HG02759 (cell line): ENCODE measurements at regions not wholly inside any gene's neighbourhood (a gene's known extent, or its start where the extent isn't known, plus 50 kb on each side); places are given as distances from the start of the nearest gene placed in this dataset.

ENCODE experiments used
- ATAC-seq: cut with Tn5 transposase; IDR thresholded peaks from one replicate; pipeline ENCODE4 v1.9.1; 2021; ENCODE audit warnings: mild to moderate bottlenecking, moderate library complexity; ENCODE audit not compliant: unreplicated experiment

DNA sequence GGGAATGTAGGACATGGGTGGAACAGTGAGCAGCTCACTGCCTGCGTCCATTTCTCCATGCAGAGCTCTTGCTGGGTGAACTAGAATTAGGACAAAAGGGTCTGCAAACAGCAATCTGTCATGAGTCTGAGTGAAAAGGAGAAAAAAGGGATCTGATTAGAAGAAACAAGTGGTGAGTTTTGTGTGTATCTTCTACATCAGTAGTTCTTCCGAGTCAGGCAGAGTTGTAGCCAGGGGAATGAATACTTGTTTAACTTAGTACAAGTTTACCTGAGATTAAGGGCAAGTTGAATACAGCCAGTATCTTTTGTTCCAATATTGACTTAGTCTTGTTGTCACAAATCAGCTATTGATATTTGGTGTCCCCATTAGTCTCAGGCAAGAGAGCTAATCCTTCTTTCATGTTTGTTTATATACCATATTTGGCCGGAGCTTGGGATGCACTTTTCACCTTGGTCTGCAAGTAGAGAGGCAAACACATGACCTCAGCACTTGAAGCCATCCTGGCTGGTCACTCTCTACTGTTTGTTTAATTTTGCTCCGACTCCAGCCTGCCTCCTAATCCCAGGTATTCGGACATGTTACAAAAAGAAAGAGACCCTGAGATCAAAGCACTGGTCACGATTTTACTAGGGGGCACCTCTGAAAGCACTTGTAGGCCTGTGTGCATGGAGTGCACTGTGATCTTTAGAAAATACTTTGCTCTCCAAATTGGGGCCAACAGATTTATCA lies 211.0 kb upstream of the NT5C1B start:
- ATAC-seq, result no peak

DNA sequence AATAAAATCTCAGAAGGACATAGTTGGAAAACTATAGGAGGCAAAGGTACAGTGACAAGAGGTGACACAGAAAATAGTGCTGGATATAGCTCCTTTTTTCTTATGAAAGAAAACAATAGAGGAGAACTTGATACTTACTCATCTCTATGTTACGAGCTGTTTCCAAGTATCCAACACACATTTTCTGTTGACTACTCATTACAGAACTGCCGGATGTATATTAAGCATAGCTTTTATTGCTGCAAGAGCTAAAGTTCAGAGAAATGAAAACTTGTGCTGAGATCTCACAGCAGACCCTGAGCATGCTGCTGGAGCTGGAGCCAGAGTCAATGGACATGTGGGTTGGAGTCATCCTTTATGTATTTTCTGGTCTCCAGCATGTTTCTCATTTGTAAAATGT lies 210.0 kb upstream of the NT5C1B start:
- ATAC-seq, result no peak

DNA sequence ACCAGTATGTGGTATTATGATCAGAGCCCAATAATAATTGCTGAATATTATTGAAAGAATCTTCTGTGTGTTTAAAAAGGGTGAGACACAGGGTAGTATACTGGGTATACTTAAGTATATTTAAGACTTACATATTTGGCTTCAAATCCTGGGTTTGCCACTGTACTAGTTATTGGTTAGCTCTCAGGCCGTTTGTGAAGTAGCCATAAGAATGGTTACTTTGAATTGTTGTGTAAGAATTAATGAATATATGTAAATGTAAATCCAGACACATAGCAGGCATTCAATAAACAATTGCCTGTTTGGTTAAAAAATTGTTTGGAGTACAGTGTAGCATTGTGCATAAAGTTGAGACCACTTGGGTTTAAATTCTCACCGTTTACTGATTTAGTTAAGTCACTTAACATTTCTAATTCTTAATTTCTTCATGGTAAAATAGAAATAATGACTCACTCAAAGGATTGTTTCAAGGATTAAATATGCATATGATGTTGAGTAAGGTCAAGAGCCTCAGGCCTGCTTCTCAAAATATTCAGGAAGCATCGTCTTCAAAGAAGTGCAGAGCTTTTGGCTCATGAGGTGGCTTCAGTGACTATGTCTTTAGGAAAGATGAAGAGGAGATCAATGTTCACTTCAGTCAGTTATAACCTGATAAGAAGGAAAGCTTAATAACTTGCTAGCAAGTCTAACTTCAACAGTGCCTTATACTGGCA lies 207.9 kb upstream of the NT5C1B start:
- ATAC-seq, result no peak

DNA sequence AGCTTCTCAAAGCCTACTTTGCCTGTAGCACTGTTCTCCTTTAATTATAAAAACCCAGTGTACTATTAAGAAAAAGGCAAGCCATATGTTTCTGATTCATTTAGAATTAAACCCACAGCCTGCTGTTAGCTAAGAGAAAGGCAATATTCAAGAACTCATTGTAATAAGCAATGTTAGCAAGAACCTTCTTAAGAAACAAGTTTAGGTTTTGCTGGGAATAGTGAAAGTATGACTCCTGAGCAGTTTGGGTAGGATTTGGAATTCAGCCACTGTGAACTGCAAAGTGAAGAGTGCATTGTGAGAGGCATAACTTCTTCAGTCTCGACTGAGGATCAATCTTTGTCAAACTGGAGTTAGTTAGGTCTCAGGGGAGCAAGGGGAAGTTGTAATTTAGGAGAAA lies 206.5 kb upstream of the NT5C1B start:
- no peak for ATAC-seq

DNA sequence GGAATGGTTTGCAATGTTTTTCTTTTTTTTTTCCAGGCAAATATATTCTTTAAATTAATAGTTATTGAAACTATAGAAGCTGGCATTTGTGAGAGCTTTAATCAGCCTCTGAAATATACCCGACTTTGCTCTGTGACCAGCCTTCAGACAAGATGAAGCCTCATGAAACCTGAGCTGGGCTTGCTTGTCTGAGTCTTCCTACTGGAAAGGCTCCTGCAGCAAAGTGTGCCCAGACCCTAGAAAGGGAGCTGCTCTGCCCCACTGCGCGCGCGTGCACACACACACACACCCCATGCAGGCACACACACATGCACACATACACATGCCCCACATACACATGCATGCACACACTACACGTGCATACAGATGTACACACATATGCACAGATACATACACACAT lies 203.3 kb upstream of the NT5C1B start:
- no peak for ATAC-seq

DNA sequence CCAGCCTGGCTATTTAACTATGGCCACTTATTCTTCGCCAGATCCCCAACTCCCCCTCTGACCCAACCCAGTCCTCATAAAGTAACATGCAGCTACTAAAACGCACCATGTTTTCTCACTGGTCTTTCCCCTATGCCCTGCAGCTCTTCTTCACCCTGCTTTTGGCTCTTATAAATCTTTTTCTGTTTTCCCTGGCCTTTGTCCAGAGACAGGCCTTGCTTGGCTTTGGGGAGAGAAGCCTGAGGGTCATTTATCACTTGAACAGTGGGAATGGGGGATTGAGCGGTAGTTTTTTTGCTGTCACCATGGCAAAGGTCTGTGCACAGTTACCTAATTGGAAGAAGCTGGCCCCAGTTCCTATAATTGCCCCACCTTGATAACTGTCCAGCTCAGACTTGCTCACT lies 202.9 kb upstream of the NT5C1B start:
- no peak for ATAC-seq

DNA sequence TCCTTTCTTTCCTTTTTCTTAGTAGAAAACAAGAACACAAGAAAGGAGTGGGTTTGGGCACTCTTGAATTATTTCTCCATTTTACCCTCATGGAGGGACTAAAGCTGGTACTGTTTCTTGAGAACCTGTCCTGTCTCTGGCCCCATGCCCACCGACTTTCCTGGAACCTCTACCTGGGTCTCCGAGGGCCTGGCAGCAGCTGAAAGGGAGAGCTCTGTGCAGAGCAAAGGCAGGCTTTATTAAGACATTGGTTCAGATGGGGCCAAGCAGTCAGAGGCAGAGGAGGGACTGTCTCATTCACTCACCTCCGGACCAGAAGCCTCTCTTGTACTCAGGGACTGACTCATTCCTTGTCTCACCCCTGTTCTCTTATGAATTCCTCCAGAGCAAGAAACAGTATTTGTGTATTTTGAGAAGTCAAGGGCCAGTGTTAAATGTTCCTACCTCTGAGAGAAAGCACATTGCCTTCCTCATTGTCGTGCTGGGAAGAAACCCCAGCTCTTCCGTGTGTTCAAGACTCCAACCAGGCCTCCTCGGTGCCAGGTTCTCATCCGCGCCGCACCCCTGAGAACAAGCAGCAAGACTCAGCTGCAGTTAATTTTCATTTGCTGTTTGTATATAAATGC lies 201.9 kb upstream of the NT5C1B start:
- no peak for ATAC-seq

DNA sequence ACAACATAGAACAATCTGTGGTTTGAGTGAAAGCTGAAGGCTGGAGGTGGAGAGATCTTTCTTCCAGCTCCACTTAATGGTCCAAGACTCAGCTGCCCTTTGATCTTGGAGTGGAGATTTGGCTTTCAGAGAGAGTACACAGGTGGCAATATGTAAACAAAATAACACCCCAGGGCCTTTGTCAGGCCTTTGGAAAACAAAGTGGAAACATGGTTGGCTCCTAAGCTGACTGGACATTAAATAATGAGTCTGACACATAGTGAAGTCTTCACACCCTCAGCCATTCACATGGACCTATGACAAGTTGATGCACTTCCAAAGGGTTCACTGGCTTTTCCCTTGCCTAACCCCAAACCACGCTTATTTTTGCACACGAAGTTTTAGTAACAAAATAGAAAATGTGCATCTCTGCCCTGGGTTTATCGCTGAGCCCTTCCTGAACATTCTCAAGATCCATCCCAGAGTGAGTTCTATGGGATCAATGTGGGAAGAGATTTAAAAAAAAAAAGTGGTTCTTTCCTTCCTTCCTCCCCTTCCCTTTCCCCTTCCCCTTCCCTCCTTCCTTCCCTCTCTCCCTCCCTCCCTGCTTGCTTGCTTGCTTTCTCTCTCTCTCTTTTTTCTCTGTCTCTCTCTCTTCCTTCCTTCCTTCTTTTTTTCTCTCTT lies 201.3 kb upstream of the NT5C1B start:
- ATAC-seq, result no peak

DNA sequence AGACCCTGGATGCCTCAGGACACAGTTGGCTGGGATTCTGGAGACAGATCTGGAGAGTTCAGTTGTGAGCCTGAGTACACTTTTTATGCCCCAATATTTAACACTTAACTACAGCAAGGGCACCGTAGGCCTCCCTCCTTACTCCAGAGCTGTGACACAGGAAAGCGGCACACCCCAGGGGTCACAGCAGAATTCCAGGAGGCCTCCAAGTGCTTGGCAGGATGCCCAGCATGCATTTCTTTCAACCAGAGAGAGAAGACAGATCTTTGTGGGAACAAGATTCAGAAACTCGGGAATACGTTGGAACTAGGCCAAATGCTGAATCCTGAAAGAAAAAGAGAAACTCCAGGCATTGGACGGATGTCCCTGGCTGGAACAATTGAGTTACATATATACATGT lies 199.2 kb upstream of the NT5C1B start:
- no peak for ATAC-seq

DNA sequence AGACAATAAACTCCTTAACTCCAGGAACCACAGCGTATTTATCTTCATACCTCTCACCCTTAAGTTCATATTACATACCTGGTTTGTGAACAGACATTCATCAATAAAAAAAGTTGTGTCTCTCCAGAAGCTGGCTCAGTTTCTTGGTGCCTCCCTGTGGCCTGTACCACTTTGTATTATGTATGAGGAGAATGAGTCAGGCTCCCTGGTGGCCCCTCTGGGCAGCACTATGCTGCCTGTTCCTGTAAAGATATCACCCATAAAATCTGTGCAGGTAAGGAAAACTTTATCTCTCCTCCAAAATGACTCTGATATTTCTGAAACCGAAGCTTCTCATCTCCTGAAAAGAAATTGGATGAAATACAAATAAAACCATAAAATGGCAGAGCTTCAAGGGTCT lies 198.4 kb upstream of the NT5C1B start:
- ATAC-seq, result no peak

DNA sequence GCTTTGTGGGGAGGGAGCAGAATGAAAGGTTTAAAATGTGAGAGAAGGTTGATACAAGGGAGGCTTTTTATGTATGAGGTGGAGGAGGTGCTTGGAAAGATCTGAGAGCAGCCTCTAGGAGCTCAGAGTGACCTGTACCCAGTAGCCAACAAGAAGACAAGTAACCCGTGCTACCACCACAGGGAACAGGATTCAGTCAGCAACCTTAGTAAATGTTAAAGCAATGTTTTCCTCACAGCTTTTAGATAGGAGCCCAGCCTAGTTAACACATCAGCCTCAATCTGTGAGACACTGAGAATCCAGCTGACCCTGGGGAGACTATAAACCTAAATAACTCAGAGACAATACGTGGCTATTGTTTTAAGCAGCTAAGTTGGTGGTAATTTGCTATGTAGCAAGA lies 194.9 kb upstream of the NT5C1B start:
- no peak for ATAC-seq

DNA sequence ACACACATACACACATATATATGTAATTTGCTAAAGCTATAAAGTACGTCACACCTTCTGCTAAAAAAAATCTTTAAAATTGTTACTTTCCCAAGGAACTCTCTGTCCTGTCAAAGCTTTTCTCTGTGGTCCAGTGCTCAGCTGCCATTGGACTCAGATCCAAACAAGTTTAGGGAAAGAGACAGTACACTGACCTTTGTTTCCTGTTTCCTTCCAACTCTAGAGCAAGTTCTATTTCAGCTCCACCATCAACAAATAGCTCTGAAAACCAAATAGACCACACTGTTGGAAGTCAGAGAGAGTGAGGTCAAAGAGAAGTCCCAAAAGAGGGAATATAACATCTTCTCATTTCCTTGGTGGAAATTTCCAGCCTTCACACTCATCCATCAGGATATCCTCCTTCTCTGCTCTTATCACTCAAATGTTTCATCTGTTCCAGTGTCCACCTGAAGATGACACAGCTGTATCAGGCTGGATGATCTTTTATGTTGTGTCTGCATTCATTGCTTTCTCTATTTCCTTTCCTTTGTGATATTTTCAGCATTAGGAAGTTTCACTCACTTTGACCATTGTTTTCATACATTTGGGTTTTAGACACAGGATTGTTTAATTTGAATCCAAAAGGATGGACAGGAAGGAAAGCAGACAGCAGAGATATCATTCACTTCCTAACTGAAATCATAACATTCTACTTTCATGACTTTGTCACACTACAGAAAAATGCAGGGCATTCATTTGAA lies 192.3 kb upstream of the NT5C1B start:
- no peak for ATAC-seq

DNA sequence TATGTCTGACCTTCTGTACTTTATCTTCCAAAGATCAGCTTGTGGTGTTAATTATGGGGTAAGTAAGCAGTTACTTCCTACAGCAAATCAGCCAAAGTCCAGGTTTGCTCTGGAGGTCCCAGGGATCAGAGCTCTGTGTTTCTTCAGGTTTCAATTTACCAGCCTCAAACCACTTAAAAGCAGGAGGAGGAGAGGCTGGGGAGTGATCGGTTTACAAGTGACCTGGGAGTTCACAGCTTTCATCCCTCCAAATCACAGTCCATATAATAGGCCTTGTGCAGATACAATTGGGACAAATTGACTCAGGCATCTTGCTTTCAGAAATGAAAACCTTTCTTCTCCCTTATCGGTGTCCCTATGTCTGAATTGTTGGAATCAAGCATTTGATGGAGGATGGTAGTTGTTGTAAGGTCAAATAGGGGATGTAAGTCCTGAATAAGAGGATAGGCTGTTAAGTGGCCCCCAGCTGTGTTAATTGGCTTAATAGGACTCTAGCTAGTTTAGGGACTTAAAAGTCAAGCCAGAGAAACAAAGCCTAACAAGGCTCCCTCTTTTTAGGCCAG lies 188.0 kb upstream of the NT5C1B start:
- ATAC-seq, result no peak

DNA sequence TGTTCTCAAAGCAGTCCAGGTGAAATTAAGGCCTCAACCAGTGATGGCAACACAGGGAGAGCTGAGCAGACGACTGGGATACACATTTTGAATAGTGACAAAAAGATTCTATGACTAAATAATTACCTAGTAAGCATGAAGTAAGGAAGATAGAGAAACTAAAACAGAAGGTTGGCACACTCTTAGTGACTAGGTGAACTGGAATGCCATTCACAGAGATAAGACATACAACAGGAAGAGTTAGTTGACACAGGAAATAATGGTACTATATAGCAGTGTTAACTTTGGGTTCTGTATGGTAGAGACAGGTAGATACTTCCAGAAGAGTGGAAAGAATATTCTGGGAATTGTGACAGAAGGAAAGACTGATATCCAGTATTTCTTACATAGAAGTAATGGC lies 181.8 kb upstream of the NT5C1B start:
- ATAC-seq, result no peak

DNA sequence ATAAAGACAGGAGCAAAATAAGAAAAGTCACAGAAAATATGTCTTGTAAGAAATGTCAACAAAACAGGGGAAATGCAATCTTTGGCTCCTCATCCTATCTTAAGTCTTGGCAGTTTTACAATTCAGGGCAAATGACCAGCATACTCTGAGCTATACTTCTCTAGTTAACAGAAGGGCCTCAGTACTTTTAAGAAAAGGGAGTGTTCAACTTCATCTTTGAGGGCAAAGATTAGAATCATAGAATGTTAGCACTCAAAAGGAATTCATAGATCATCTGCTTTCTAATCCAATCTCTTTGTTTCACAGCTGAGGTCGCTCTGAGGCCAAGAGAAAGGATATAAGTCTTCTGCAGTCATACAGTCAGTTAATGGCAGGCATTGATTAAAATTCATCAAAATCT lies 174.0 kb upstream of the NT5C1B start:
- ATAC-seq, result no peak

DNA sequence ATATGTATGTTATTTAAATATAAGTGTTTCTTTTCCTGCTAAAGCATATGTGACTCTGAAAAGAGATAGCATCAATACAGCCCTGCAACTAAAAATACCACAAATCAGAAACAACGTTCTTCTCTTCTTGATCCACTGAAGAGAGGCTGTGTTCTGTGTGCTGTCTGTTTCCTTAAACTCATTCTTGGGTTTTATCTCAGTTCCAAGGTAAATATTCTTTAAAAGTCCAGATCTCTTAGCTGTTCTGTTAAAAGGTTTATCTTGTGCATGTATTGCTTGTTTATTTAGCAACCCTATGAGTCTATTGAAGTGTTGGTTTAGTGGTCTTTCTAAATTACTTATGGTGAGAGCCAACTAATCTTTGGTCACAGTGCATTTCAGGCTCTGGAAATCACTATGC lies 173.3 kb upstream of the NT5C1B start:
- ATAC-seq, result no peak

DNA sequence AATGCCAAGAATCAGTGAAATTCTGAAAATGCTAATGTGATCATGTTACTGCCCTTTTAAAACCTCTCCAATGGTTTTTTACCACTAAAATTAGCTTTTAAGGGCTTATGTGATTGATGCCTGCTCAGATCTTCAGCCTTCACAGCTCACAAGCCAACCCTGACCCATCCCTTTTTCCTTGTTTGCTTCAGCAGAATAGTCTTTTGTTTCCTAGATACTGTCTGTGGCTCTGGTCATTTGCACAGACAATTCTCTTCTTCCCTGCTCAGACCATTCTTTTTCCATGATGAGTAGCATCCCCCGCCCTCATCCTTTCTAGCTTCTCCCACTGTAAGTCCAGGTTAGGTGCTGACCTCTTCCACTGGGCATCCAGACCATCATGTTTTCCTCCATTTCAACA lies 164.9 kb upstream of the NT5C1B start:
- ATAC-seq, result no peak

DNA sequence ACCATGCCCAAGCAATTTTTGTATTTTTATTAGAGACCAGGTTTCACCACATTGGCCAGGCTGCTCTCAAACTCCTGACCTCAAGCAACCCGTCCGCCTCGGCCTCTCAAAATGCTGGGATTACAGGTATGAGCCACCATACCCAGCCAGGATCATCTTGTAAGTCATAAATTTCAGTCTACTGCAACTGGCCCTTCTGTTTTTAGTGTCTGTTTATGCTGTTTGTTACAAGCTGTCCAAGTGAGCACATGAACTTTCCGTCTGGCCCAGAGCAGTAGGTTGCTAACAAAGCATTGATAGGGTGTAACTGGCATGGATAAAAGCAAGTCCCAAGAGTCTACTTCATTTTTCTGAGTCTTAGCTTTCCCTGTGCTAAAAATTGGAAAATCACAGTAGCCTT lies 164.4 kb upstream of the NT5C1B start:
- no peak for ATAC-seq

DNA sequence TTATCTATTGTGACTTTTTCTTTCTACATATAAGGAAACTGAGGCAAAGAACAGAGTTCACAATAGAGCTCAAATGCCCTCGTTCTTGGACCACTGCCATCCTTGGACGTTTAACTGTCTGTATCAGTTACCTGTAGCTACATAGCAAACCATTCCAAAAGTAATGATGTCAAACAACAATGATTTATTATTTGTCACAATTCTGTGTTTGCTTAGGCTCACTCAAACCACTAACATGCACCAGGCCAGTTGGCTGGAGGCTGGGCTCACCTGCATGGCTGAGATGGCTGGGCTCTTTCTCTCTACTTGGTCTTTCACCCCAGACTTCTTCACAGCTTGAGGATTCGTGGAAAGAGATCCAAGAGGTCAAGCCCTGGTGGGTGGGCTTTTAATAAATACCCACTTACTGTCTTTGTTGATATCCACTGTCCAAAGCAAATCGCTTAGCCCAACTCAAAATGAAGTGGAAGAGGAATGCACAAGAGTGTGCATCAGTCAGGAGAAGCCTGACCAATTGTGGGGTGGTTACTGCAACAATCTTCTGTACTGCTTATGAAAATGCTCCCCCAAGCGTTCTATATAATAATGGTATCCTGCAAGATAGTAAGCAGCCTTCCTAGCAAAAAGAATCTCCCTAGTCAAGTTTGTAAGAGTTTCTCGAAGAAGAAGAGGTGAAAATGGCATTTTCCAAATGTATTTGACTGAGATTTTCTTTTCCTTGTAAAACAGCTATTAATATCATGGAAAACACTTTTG lies 163.5 kb upstream of the NT5C1B start:
- no peak for ATAC-seq

DNA sequence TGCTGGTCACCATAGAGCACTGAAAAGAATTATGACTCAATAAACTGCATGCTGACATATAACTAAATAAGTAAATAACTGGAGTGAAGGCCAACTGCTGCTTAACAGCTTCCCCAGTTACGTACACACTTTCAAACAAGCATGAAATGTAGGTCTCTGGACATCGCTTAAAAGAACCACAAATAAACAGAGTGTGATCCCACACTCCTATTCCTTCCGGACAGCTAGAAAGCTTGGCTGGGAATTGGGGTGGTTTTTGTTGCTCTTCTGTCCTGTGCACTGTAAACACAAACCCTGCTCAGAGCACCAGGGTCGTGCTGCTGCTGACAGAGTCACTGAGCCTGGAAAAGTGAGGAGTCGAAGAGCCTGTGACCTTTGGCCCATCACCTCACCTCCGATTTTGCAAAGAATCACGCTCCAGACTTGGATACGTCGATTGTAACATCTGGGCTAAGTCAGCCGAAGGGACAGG lies 162.7 kb upstream of the NT5C1B start:
- no peak for ATAC-seq
